ENCODE measurements at regions not wholly inside any gene's neighbourhood (a gene's known extent, or its start where the extent isn't known, plus 50 kb on each side); places are given as distances from the start of the nearest gene placed in this dataset.

DNA sequence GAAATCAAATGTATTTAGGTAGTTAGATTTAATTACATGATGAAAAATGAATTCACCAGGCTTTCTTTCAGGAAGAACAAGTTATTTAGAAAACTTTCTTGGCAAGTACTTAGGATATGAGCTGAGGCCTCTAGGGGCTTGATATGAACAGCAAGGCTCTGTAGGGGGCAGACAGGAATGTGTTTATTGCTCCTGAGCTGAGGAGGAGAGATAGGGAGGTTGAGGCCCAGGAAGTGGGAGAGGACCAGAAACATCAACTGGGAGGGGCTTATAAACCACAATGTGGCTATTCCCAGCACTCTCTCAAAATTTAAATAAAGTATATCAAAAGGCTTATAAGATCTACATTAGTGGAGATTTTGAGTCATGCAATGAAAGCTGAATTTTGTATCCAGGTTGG lies 154.0 kb upstream of the MAF start:
- ChIA-PET POLR2A (no interaction called here), CTCF (no interaction called here)
- no peak for DNase-seq
- ATAC-seq = no peak
- Mint-ChIP-seq H3K36me3 (ENCODE audit: low read depth) (no peaks in the 10 kb centered on the region), H3K4me1 (ENCODE audit: low read depth) (peaks cover 11% of the 10 kb centered on the region), H3K9me3 (ENCODE audit: insufficient read depth) (no peaks in the 10 kb centered on the region), H3K27me3 (ENCODE audit: low read depth) (peaks cover 3% of the 10 kb centered on the region), H3K27ac (no peak overlapping the region), H3K4me3 (no peak overlapping the region)

- Mint-ChIP-seq H3K27ac (no peak overlapping the region), H3K36me3 (ENCODE audit: low read depth) (no peaks in the 10 kb centered on the region), H3K27me3 (ENCODE audit: low read depth) (peaks cover 3% of the 10 kb centered on the region), H3K9me3 (ENCODE audit: insufficient read depth) (no peaks in the 10 kb centered on the region), H3K4me3 (no peak overlapping the region), H3K4me1 (ENCODE audit: low read depth) (peaks cover 11% of the 10 kb centered on the region)
- ChIA-PET POLR2A (no interaction called here), CTCF (no interaction called here)
- DNase-seq (no peak), ATAC-seq (no peak)
Observed at GRCh38 chr16:79754081-79754480, 153.5 kb upstream of the MAF start.

DNA sequence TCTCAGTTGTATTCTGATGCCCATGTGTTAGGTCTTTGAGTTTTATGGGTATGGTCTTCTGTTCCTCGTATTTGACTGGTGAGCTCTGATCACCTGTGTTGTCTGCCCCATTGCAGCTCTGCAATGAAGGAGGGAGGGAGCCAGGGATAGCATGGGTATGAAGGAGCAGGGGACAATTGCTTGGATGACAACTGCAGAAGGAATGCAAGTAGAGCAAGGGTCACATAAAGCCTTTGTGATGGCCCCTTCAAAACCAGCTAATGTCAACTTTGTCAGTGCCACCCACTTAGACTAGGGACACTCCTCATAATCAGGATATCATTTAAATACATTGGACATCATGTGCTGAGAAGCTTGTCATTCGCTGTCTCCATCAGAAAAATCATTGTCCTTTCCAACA lies 152.7 kb upstream of the MAF start:
- DNase-seq (no peak), ATAC-seq (no peak)
- Mint-ChIP-seq H3K4me3 (no peak overlapping the region), H3K36me3 (ENCODE audit: low read depth) (no peaks in the 10 kb centered on the region), H3K27me3 (ENCODE audit: low read depth) (peaks cover 3% of the 10 kb centered on the region), H3K9me3 (ENCODE audit: insufficient read depth) (no peaks in the 10 kb centered on the region), H3K4me1 (ENCODE audit: low read depth) (peaks cover 11% of the 10 kb centered on the region), H3K27ac (no peak overlapping the region)
- POLR2A ChIA-PET = no interaction called here
- CTCF ChIA-PET = no interaction called here

GRCh38 chr16:79752396-79752795 lies 151.9 kb upstream of the MAF start:
- Mint-ChIP-seq H3K9me3 (ENCODE audit: insufficient read depth) (no peaks in the 10 kb centered on the region), H3K4me1 (ENCODE audit: low read depth) (peaks cover 11% of the 10 kb centered on the region), H3K27ac (no peak overlapping the region), H3K27me3 (ENCODE audit: low read depth) (peaks cover 3% of the 10 kb centered on the region), H3K4me3 (no peak overlapping the region), H3K36me3 (ENCODE audit: low read depth) (no peaks in the 10 kb centered on the region)
- ATAC-seq (no peak), DNase-seq (no peak)
- CTCF ChIA-PET = no interaction called here
- POLR2A ChIA-PET = interaction anchor here (0.6 kb wide), 1 partner anchor 39 kb away, joined by 3 read pairs; no protein-coding TSS in a partner anchor

- Mint-ChIP-seq H3K36me3 (ENCODE audit: low read depth) (no peaks in the 10 kb centered on the region), H3K27ac (no peak overlapping the region), H3K27me3 (ENCODE audit: low read depth) (peaks cover 3% of the 10 kb centered on the region), H3K4me3 (no peak overlapping the region), H3K4me1 (ENCODE audit: low read depth) (peaks cover 11% of the 10 kb centered on the region), H3K9me3 (ENCODE audit: insufficient read depth) (no peaks in the 10 kb centered on the region)
- ChIA-PET CTCF (no interaction called here), POLR2A (no interaction called here)
- ATAC-seq (no peak), DNase-seq (no peak)
Observed at GRCh38 chr16:79751471-79752184, 151.1 kb upstream of the MAF start.

- H3K36me3 Mint-ChIP-seq (ENCODE audit: low read depth) = no peaks in the 10 kb centered on the region
- DNase-seq (no peak), ATAC-seq (no peak)
- ChIA-PET POLR2A (no interaction called here), CTCF (no interaction called here)
- H3K4me1 Mint-ChIP-seq (ENCODE audit: low read depth) = peaks cover 11% of the 10 kb centered on the region
- H3K9me3 Mint-ChIP-seq (ENCODE audit: insufficient read depth) = no peaks in the 10 kb centered on the region
- H3K27me3 Mint-ChIP-seq (ENCODE audit: low read depth) = peaks cover 3% of the 10 kb centered on the region
- H3K4me3 Mint-ChIP-seq = no peak overlapping the region
- H3K27ac Mint-ChIP-seq = no peak overlapping the region
Observed at GRCh38 chr16:79750311-79750710, 149.8 kb upstream of the MAF start.

GRCh38 chr16:79748629-79749028 lies 148.1 kb upstream of the MAF start:
- Mint-ChIP-seq H3K27ac (no peak overlapping the region), H3K9me3 (ENCODE audit: insufficient read depth) (no peaks in the 10 kb centered on the region), H3K4me1 (ENCODE audit: low read depth) (no peaks in the 10 kb centered on the region), H3K27me3 (ENCODE audit: low read depth) (no peaks in the 10 kb centered on the region), H3K36me3 (ENCODE audit: low read depth) (no peaks in the 10 kb centered on the region), H3K4me3 (no peak overlapping the region)
- ChIA-PET CTCF (no interaction called here), POLR2A (no interaction called here)
- ATAC-seq (no peak), DNase-seq (no peak)

DNA sequence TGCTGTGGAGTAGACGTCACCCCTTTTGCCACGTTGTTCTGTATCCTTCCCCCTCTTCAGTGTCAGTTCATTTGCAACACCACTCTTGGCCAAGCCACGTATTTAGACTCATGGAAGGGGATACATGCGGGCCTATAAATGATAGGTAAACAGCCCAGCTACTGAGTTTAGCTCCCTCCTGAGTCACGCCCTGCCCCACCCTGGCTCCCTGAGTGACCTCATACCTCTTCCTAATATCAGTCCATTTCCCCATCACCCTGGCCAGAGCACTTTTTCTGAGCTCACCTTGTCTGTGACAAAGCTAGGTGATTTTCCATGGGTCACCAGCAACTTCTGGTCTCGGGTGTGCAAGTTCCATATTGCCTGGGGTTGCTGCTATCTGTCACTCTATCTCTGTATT lies 147.2 kb upstream of the MAF start:
- DNase-seq (no peak), ATAC-seq (no peak)
- no peaks in the 10 kb centered on the region for H3K36me3 Mint-ChIP-seq (ENCODE audit: low read depth)
- no peaks in the 10 kb centered on the region for H3K4me1 Mint-ChIP-seq (ENCODE audit: low read depth)
- ChIA-PET POLR2A (no interaction called here), CTCF (no interaction called here)
- H3K27me3 Mint-ChIP-seq (ENCODE audit: low read depth) = no peaks in the 10 kb centered on the region
- H3K27ac Mint-ChIP-seq = no peak overlapping the region
- no peaks in the 10 kb centered on the region for H3K9me3 Mint-ChIP-seq (ENCODE audit: insufficient read depth)
- no peak overlapping the region for H3K4me3 Mint-ChIP-seq

GRCh38 chr16:79740252-79740651 lies 139.7 kb upstream of the MAF start:
- H3K27me3 Mint-ChIP-seq (ENCODE audit: low read depth) = no peaks in the 10 kb centered on the region
- DNase-seq (no peak), ATAC-seq (no peak)
- H3K4me3 Mint-ChIP-seq = no peak overlapping the region
- no peaks in the 10 kb centered on the region for H3K4me1 Mint-ChIP-seq (ENCODE audit: low read depth)
- H3K9me3 Mint-ChIP-seq (ENCODE audit: insufficient read depth) = no peaks in the 10 kb centered on the region
- POLR2A ChIA-PET = no interaction called here
- no peaks in the 10 kb centered on the region for H3K36me3 Mint-ChIP-seq (ENCODE audit: low read depth)
- CTCF ChIA-PET = no interaction called here
- H3K27ac Mint-ChIP-seq = no peak overlapping the region

DNA sequence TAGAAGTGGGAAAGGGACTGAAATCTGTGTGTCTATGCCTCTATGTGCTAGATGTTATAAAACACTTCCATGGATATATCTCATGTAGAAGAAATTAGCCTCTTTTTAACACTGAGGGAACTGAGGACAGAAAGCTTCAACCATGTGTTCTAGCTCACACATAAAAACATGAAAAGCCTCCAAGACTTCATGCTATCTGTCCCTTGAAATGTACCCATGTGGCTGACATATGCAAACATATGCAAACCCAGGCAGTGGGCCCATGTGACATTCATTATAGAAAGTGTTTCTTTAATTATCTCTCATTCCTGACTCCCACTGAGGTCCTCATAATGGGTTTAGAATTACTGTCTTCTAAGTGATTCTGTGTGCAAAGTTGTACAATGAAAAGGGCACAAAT lies 134.7 kb upstream of the MAF start:
- no peaks in the 10 kb centered on the region for H3K4me1 Mint-ChIP-seq (ENCODE audit: low read depth)
- ATAC-seq (no peak), DNase-seq (no peak)
- CTCF ChIA-PET = no interaction called here
- no peaks in the 10 kb centered on the region for H3K9me3 Mint-ChIP-seq (ENCODE audit: insufficient read depth)
- no peak overlapping the region for H3K27ac Mint-ChIP-seq
- POLR2A ChIA-PET = no interaction called here
- no peaks in the 10 kb centered on the region for H3K36me3 Mint-ChIP-seq (ENCODE audit: low read depth)
- H3K27me3 Mint-ChIP-seq (ENCODE audit: low read depth) = peaks cover 1% of the 10 kb centered on the region
- no peak overlapping the region for H3K4me3 Mint-ChIP-seq

- no peak for ATAC-seq
- Mint-ChIP-seq H3K4me1 (ENCODE audit: low read depth) (no peaks in the 10 kb centered on the region), H3K9me3 (ENCODE audit: insufficient read depth) (no peaks in the 10 kb centered on the region), H3K4me3 (no peak overlapping the region), H3K36me3 (ENCODE audit: low read depth) (no peaks in the 10 kb centered on the region), H3K27ac (no peak overlapping the region), H3K27me3 (ENCODE audit: low read depth) (peaks cover 1% of the 10 kb centered on the region)
- POLR2A ChIA-PET = no interaction called here
- no peak for DNase-seq
- CTCF ChIA-PET = no interaction called here
Observed at GRCh38 chr16:79734721-79735120, 134.2 kb upstream of the MAF start.

DNA sequence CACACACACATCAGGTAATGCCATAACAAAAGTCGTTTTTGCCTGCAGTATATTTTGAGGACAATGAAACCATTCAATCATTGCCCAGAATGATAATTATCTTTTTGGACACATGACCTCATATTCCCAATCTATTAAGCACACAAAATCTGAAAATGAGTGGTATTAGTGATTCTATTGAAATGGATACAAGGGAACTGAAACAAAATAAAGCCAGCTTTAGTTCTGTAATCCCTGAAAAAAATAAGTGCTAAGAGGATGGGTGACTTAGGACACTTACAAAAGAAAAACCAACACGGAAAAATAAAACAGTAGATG lies 128.3 kb upstream of the MAF start:
- CTCF ChIA-PET = no interaction called here
- Mint-ChIP-seq H3K36me3 (ENCODE audit: low read depth) (no peaks in the 10 kb centered on the region), H3K27me3 (ENCODE audit: low read depth) (peaks cover 1% of the 10 kb centered on the region), H3K4me3 (no peak overlapping the region), H3K27ac (no peak overlapping the region), H3K4me1 (ENCODE audit: low read depth) (no peaks in the 10 kb centered on the region), H3K9me3 (ENCODE audit: insufficient read depth) (peaks cover 7% of the 10 kb centered on the region)
- ATAC-seq (no peak), DNase-seq (no peak)
- POLR2A ChIA-PET = no interaction called here

DNA sequence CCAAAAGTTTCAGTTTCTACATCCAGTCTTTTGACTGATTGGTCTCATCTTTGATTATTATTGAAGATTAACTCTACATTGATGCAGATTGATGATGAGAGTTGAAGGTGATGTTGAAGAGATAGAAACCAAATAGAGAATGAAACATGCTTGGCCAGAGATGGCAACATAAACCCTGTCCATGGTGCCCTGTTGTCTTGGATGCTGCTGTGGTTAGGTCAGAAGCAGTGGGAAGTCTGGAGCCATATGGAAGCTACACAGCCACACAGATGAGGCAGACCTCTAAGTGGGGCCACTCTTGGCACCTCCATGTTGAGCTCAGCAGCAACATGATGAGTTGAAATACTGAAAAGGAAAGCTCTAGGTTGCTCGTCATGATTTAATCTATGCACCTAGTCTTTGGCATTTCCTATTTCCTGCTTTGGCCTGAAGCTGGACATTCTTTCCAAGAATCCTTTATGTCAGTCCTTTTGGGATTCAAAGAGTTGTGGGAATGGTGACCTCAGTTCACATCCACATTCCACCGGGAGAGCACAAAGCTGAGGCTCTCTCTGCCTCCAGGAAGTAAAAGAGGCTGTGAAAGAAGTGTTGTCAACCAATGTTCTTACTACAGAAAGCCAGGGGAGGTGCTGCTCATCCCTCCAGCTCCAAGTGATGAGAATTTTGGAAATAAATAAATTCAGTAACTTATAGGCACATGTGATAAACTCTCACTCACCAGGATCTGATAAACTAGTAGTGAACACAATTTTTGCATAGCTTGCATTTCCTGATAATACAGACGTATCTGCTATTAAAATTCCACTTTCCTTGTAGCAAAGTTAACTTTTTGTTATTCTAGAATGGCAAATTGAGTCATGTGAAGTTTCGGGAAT lies 127.7 kb upstream of the MAF start:
- no peak overlapping the region for H3K27ac Mint-ChIP-seq
- peaks cover 7% of the 10 kb centered on the region for H3K9me3 Mint-ChIP-seq (ENCODE audit: insufficient read depth)
- H3K27me3 Mint-ChIP-seq (ENCODE audit: low read depth) = peaks cover 1% of the 10 kb centered on the region
- no peak overlapping the region for H3K4me3 Mint-ChIP-seq
- POLR2A ChIA-PET = no interaction called here
- DNase-seq (no peak), ATAC-seq (no peak)
- H3K36me3 Mint-ChIP-seq (ENCODE audit: low read depth) = no peaks in the 10 kb centered on the region
- H3K4me1 Mint-ChIP-seq (ENCODE audit: low read depth) = no peaks in the 10 kb centered on the region
- CTCF ChIA-PET = no interaction called here
